Smooth muscle cell (in vitro differentiated cells): ENCODE measurements at regions not wholly inside any gene's neighbourhood (a gene's known extent, or its start where the extent isn't known, plus 50 kb on each side); places are given as distances from the start of the nearest gene placed in this dataset.
"Not testable (repeated sequence)": the region's sequence is repeated elsewhere in the genome, so short reads cannot be mapped to it uniquely, and the experiment has no call there.

ENCODE experiments used
- DNase-seq: peaks from one replicate; lab custom pipeline; 2025; ENCODE audit not compliant: unreplicated experiment; lab: John Stamatoyannopoulos, UW
- H2AFZ ChIP-seq: fragments of 200-600 bp; sonication (generic); 2 replicates; pipeline ENCODE4 v1.6.0; 2016; ENCODE audit warnings: antibody characterized with exemption, low read depth, mild to moderate bottlenecking
- H3F3A ChIP-seq: fragments of 200-600 bp; sonication (generic); 2 replicates; pipeline ENCODE4 v1.6.0; 2017; ENCODE audit warnings: antibody characterized with exemption, low read depth
- H3K27ac ChIP-seq: fragments of 200-600 bp; sonication (generic); 2 replicates; pipeline ENCODE4 v1.5.1; 2016; ENCODE audit warnings: low read depth, mild to moderate bottlenecking
- H3K27me3 ChIP-seq: fragments of 200-600 bp; sonication (generic); 2 replicates; pipeline ENCODE4 v1.6.1; 2016; ENCODE audit warnings: low read depth, mild to moderate bottlenecking
- H3K36me3 ChIP-seq: fragments of 200-600 bp; sonication (generic); 2 replicates; pipeline ENCODE4 v1.5.1; 2016; ENCODE audit warnings: low read depth
- H3K4me1 ChIP-seq: fragments of 200-600 bp; sonication (generic); 2 replicates; pipeline ENCODE4 v1.5.1; 2016; ENCODE audit warnings: low read depth
- H3K4me2 ChIP-seq: fragments of 200-600 bp; sonication (generic); 2 replicates; pipeline ENCODE4 v1.6.0; 2016; ENCODE audit warnings: mild to moderate bottlenecking
- H3K4me3 ChIP-seq: fragments of 200-600 bp; sonication (generic); 2 replicates; pipeline ENCODE4 v1.5.1; 2016; ENCODE audit warnings: mild to moderate bottlenecking
- H3K79me2 ChIP-seq: fragments of 200-600 bp; sonication (generic); 2 replicates; pipeline ENCODE4 v1.6.0; 2016; ENCODE audit warnings: low read depth, mild to moderate bottlenecking
- H3K9ac ChIP-seq: fragments of 200-600 bp; sonication (generic); 2 replicates; pipeline ENCODE4 v1.6.0; 2016; ENCODE audit warnings: low read depth
- H3K9me3 ChIP-seq: fragments of 200-600 bp; sonication (generic); replicated peaks from 2 replicates; pipeline ENCODE4 v1.5.1; 2016; ENCODE audit warnings: low read depth
- H4K20me1 ChIP-seq: fragments of 200-600 bp; sonication (generic); 2 replicates; pipeline ENCODE4 v1.6.0; 2016; ENCODE audit warnings: low read depth
- CTCF ChIP-seq: fragments of 200-600 bp; sonication (generic); IDR thresholded peaks from 2 replicates; pipeline ENCODE4 v1.5.1; 2017; ENCODE audit warnings: borderline replicate concordance, mild to moderate bottlenecking, antibody characterized with exemption; ENCODE audit not compliant: insufficient read depth, poor library complexity, severe bottlenecking
- WGBS: methylation state at CpG from one replicate; pipeline ENCODE4 v1.1.7; 2016; ENCODE audit warnings: low lambda C conversion rate; 5-methylcytosine and 5-hydroxymethylcytosine counted together

GRCh38 chr20:63137851-63138415 lies 78.0 kb downstream of the YTHDF1 start:
- H2AFZ ChIP-seq: no peak overlapping the region
- H3K4me2 ChIP-seq: no peak overlapping the region
- no peaks in the 10 kb centered on the region for H3K36me3 ChIP-seq
- H3K9ac ChIP-seq: no peak overlapping the region
- H3K27ac ChIP-seq: no peak overlapping the region
- DNase-seq: no peak
- no peak for TF ChIP-seq CTCF
- H4K20me1 ChIP-seq: no peaks in the 10 kb centered on the region
- 86% methylated on average over 16 of the region's 16 CpGs for WGBS
- H3K9me3 ChIP-seq: no peaks in the 10 kb centered on the region
- H3K27me3 ChIP-seq: no peaks in the 10 kb centered on the region
- no peak overlapping the region for H3K4me3 ChIP-seq
- no peaks in the 10 kb centered on the region for H3K79me2 ChIP-seq
- H3F3A ChIP-seq: no peaks in the 10 kb centered on the region
- H3K4me1 ChIP-seq: no peaks in the 10 kb centered on the region

- Histone ChIP-seq H3K36me3 (no peaks in the 10 kb centered on the region), H3K4me1 (no peaks in the 10 kb centered on the region), H3K27ac (no peak overlapping the region), H3K9ac (no peak overlapping the region), H2AFZ (no peak overlapping the region), H3K9me3 (no peaks in the 10 kb centered on the region), H3F3A (no peaks in the 10 kb centered on the region), H3K4me2 (no peak overlapping the region), H4K20me1 (no peaks in the 10 kb centered on the region), H3K4me3 (no peak overlapping the region), H3K27me3 (peaks cover 5% of the 10 kb centered on the region), H3K79me2 (no peaks in the 10 kb centered on the region)
- WGBS: 96% methylated on average over 8 of the region's 8 CpGs
- no peak for DNase-seq
- no peak for TF ChIP-seq CTCF
These were observed 79.6 kb downstream of the YTHDF1 start for GRCh38 chr20:63136296-63136695.

GRCh38 chr20:63135411-63135810 lies 80.5 kb downstream of the YTHDF1 start:
- WGBS: 95% methylated on average over 4 of the region's 17 CpGs
- H3K27ac ChIP-seq: no peak overlapping the region
- H3K4me1 ChIP-seq: no peaks in the 10 kb centered on the region
- H3K27me3 ChIP-seq: peaks cover 14% of the 10 kb centered on the region
- no peaks in the 10 kb centered on the region for H3K36me3 ChIP-seq
- no peak overlapping the region for H3K4me2 ChIP-seq
- no peaks in the 10 kb centered on the region for H3K79me2 ChIP-seq
- no peak overlapping the region for H3K9ac ChIP-seq
- no peak overlapping the region for H3K4me3 ChIP-seq
- no peak for TF ChIP-seq CTCF
- H3K9me3 ChIP-seq: no peaks in the 10 kb centered on the region
- no peaks in the 10 kb centered on the region for H3F3A ChIP-seq
- no peak for DNase-seq
- H4K20me1 ChIP-seq: no peaks in the 10 kb centered on the region
- no peak overlapping the region for H2AFZ ChIP-seq

- not testable (repeated sequence) for H2AFZ ChIP-seq, H3K4me1 ChIP-seq, H3K27ac ChIP-seq, H3K4me3 ChIP-seq, H3K36me3 ChIP-seq, H3K9ac ChIP-seq, H4K20me1 ChIP-seq, DNase-seq, H3K9me3 ChIP-seq, H3K4me2 ChIP-seq, H3K79me2 ChIP-seq, H3F3A ChIP-seq
- WGBS: no CpG with 5 or more reads among the region's 29 CpGs
- peaks cover 17% of the 10 kb centered on the region for H3K27me3 ChIP-seq
These were observed 81.1 kb downstream of the YTHDF1 start for GRCh38 chr20:63134711-63135361.
